H54 (cell line): ENCODE measurements at regions not wholly inside any gene's neighbourhood (a gene's known extent, or its start where the extent isn't known, plus 50 kb on each side); places are given as distances from the start of the nearest gene placed in this dataset.

Experiments
- DNase-seq: peaks from one replicate; pipeline ENCODE4 v3.0.0; 2011; ENCODE audit warnings: low spot score, mixed read lengths; ENCODE audit not compliant: insufficient read length
- FAIRE-seq: peaks from 3 replicates; lab custom pipeline; 2011; peaks lifted over from hg19 to GRCh38; lab: Jason Lieb, UNC
- POLR2A ChIP-seq: IDR thresholded peaks from 2 replicates; pipeline ENCODE4 v1.6.1; 2011; ENCODE audit warnings: low read depth, mild to moderate bottlenecking, low read length

DNA sequence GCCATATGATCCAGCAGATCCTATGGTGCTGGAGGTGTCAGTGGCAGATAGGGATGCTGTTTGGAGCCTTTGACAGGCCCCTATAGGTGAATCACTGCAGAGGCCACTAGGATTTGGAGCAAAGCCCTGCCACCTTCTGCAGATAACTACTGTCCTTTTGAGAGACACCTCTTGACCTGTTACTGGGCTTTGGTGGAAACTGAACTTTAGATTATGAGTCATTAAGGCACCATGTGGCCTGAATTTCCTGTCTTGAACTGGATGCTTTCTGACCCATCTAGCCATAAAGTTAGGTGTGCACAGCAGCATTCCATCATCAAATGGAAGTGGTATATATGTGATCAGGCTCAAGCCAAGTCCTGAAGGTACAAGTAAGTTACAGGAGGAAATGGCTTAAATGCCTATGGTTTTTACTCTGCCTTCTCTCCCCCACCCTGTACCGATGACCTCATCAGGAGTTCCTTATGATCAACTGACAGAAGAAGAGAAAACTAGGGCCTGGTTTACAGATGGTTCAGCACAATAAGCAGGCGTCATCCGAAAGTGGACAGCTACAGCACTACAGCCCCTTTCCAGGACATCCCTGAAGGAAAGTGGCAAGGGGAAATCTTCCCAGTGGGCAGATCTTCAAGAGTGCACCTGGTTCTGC lies 565.6 kb upstream of the AGTR1 start:
- no peak for TF ChIP-seq POLR2A
- no peak for DNase-seq

DNA sequence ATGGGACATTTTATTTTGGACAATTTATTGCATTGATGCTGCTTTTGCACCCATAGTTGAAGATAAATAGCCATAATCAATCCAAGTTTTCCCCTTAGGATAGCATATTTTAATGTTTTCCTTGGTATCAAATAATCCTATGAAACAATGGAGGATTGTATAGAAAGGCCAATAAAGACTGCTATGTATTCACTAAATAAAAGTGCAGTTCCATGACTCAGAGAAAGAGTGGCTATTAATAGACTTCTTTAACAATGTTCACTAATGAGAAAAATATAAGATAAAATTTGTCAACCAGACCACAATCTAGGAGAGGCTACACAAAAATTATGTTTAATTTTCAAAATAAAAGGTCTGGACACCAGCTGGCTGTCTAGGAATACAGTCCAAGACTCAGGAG lies 560.9 kb upstream of the AGTR1 start:
- no peak for TF ChIP-seq POLR2A
- FAIRE-seq (no peak), DNase-seq (no peak)

More for the DNA sequence above, 565.6 kb upstream of the AGTR1 start:
- peak; percentile 52 for FAIRE-seq

DNA sequence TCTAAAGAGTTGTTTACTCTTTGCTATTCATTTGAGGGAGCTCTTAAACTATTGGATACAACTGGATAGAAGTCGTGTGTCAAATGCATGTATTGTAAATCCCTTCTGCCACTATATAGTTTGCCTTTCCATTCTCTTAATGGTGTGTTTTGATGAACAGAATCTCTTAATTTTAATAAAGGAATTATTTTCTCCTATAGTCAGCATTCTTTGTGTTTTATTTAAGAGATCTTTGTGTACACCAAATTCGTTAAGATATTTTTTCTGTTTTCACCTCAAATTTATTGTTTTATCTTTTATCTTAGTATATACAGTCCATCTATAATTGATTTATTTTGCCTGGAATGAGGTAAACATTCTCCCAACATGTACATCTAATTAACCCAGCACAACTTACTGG lies 551.5 kb upstream of the AGTR1 start:
- no peak for TF ChIP-seq POLR2A
- DNase-seq (no peak), FAIRE-seq (no peak)

DNA sequence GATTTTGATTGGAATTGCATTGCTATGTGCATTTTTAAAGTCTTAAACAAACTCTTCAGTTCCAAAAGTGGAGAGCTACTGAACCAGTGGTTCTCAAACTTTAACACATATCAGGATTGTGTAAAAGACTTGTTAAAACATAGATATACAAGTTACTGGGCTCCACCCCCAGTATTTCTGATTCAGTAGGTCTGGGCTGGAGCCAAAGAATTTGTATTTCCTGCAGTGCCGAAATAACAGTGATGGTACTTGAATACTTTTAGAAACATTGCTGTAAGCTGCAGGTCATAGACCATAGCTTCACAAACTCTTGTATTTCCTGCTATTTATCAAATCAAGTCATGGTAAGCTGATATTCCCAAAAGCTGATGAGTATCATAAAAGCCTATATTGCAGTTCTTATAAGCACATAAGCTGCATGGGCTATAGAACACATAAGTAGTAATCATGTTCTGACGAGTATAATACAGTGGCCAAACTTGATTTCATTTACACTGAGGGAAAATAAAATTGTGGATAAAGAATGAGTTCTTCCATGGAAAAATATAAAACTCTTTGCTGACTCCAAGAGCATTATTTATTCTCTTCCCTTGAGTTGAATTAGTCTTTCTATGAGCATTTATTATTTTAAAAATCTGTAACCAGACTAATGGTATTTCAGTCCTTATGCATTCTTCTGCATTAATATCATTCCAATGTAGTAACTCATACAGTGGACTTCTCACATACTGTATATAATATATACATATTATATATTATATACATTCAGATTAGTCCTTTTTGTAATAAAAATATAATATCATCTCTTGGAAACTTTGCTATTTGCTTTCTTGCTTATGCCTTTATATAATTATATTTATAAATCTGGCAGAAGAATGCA lies 550.5 kb upstream of the AGTR1 start:
- FAIRE-seq (peak; percentile 43), DNase-seq (no peak)
- no peak for TF ChIP-seq POLR2A

DNA sequence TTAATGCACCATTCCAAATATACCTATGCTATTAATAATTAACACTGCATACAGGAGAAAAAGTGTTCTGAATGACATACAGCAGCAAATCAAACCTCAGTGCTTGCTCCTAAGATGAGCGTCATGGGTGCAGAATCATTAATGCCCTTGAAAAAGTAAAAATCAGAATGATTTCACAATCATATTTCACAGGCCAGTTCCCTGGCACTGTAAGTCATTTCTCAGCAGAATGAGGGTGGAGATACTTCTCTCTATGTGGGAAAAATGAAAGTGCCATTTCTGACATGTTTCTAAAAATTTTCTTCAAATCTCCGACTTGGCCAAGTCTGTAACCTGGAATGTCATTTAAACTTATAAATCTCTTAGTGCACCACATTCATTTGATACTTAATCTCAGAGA lies 549.8 kb upstream of the AGTR1 start:
- FAIRE-seq (no peak), DNase-seq (no peak)
- TF ChIP-seq POLR2A, result no peak

DNA sequence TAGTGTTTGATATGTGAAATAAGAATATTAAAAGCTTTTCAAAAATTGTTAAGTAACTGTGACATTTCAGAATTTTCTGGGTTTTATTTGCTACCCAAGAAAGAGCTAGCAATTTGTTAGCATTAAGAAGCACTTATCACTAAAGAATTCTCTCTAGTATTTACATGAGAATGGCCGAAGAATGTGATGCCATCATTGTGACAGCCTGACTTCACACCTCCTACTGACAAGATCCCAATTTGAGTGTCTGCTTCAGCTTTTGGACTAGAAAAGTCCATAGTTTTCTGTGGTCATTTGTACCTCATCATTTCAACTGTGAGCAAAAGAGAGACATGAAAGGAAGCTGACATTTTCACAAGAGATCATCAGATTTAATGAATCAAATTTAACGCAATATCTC lies 548.1 kb upstream of the AGTR1 start:
- FAIRE-seq (no peak), DNase-seq (no peak)
- TF ChIP-seq POLR2A, result no peak

DNA sequence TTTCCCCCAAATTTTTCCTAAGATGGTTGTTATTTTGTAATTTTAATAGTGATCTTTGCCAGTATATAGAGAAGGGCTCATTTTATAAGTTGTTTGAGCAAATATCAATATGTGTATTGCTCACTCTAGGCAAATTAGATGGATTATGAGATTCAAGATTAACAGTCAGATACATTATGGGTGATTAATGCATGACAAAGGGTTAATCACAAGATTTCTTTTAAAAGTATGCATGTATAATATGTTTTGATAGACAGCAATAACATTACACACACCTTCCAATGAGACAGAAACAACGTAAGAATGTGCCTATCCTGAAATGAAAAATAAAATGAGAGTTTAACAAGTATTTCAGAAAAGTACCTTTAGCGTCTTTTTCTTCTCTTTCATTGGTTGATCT lies 547.6 kb upstream of the AGTR1 start:
- no peak for TF ChIP-seq POLR2A
- DNase-seq (no peak), FAIRE-seq (no peak)

DNA sequence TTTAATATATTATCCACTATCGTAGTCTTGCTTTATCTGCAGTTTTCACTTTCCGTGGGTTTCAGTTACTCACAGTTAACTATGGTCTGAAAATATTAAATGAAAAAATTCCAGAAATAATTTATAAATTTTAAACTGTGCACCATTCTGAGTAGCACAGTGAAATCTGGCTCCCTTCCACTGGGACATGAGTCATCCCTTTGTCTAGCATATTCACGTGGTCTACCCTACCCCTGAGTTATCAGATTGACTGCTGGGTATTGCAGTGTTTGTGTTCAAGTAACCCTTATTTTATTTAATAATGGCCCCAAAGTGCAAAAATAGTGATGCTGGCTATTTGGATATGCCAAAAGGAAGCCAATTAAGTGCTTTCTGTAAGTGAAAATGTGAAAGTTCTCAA lies 539.5 kb upstream of the AGTR1 start:
- no peak for TF ChIP-seq POLR2A
- DNase-seq (no peak), FAIRE-seq (peak; percentile 11)

DNA sequence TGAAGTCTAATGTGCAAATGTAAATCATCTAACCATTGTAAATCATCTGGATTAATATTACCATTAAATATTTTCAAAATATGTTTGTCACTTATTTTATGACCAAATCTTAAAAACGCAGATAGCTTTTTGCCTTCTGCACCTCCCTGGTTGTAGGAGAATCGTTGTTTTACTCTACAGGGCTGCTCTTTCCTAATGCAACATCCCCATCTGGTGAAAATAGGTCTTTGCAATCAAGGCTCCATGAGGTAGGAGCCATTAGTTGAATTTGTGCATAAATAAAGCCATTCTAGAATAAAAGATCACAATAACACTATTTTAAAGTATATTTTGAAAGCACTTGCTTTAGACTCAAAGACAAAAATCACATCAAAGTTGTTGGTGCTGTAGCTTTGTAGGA lies 535.6 kb upstream of the AGTR1 start:
- FAIRE-seq, result no peak
- TF ChIP-seq POLR2A, result no peak
- no peak for DNase-seq

DNA sequence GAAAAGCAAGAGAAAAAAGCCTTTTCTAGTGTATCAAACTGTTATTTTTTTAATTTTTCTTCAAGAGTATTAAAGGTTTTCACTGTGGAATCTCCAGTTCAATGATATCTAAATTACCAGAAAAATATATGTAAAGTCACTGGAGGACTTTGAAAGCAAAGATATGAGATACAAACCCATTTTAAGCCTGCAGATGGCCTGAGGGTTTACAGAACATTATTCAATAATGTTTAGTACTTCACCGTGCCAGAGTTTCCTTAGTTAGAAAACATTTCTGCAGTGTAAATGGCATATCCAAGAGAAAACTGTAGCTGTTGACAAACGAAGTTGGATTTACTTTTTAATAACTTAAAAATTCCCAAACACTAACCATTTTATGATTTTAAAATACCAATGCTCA lies 529.4 kb upstream of the AGTR1 start:
- TF ChIP-seq POLR2A, result no peak
- DNase-seq, result no peak
- FAIRE-seq, result no peak

DNA sequence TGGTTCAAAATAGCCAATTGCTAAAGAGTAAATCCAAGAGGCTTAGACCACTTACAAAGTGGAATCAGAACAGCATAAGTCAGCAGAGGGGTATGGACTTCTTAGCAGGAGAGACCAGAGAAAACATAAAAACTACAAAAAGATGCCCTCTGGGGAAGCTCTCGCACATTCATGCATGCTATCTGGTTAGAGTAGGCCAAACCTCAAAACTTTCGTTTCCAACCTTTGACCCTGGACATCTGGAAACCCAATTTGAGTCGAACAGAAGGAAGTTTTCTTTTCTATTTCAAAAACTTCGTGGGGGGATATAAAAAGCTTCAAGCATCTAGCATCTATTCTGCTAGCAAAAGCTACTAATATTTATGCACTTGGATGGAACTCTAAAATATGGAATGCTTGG lies 523.9 kb upstream of the AGTR1 start:
- TF ChIP-seq POLR2A, result no peak
- DNase-seq, result no peak
- FAIRE-seq, result no peak

DNA sequence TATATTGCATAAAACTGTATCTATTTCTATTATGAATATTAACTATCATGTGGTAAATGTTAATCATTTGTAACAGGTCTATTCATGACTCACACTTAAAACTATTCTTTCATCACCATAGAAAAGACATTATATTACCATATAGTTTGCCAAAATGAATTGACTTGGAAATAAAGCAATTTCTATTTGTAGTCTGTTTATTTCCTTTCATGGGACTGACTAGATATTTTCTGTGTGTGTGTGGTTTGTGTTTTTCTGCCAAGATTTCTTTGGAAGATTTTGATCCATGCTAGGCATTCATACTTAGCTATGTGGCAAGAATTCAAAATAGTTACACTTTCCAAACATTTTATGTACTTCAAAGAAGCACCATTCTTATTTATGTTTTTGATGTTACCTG lies 522.5 kb upstream of the AGTR1 start:
- FAIRE-seq (no peak), DNase-seq (no peak)

DNA sequence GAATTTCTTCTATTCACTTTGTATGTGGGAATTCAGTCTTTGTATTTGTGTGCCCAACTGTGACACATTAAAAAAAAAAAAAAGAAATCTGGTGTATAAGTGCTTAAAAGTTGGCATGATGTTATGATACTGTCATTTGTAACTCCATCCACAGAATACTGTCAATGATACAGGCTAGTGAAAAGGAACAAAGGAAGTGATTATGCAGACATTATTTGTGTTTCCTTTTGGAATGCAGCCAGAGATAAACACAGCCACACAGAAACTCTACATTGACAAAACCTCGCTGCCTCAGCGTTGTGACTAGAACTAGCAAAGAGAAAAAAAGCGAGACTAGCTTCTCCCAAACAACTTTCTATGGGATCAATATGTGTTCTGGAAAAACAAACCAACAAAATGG lies 519.2 kb upstream of the AGTR1 start:
- TF ChIP-seq POLR2A, result no peak
- DNase-seq (no peak), FAIRE-seq (peak; percentile 38)

More for the DNA sequence above, 522.5 kb upstream of the AGTR1 start:
- TF ChIP-seq POLR2A, result no peak

DNA sequence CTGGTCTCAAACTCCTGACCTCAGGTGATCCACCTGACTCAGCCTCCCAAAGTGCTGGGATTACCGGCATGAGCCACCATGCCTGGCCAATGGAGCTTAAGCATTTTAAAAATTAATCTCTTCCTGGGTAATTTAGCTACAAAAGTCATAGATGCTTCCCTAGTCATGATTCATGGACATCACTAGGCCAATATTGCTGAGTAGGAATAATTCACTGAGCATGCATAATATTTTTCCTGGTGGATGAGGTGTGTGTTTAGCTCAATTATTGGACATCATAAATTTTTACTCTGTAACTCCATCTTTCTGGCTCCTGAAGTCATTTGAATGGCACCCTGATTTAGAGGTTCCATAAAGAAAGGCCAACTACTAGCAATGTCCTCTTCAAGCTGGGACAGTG lies 512.9 kb upstream of the AGTR1 start:
- TF ChIP-seq POLR2A, result no peak
- DNase-seq (no peak), FAIRE-seq (no peak)

DNA sequence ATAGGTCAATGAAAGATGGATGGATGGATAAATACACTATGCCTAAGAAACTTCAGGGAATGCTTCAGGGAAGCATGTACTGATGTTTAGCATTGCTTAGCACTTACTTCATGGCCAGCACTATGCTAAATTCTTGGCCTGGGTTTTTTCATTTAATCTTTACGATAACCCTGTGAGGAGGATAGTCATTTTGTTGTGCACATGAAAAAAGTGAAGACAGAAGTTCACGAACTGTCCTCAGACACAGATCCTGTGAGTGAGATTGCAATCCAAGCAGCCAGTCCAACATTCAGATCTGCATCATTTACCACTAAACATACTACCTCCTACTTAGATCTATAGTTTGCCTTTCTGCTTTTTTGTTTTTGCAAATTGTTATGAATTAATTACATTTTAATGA lies 510.8 kb upstream of the AGTR1 start:
- FAIRE-seq (no peak), DNase-seq (no peak)
- no peak for TF ChIP-seq POLR2A
